ENCODE measurements at regions not wholly inside any gene's neighbourhood (a gene's known extent, or its start where the extent isn't known, plus 50 kb on each side); places are given as distances from the start of the nearest gene placed in this dataset.

DNA sequence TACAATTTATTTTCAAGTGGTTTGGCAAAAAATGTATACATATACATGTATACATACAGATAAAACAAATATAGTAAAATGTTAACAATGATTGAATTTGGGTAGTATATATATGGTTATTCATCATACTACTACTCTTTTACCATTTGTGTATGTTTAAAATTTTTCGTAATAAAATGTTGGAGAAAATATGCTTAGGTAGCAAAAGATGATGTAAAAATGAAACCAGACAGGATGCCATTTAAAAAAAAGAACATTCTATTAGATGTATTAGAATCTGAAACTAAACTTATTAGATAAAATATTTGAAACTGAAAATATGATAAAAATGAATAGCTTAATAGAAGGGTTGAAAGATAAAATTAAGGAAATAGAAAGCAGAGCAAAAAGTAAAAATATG, 144.9 kb upstream of the FER start:
- no peak overlapping the region for H2AFZ ChIP-seq (ENCODE audit: low read length)
- H3K27ac ChIP-seq (ENCODE audit: insufficient read depth, low read length) = no peak overlapping the region
- no peaks in the 10 kb centered on the region for H3K4me1 ChIP-seq (ENCODE audit: control insufficient read depth, extremely low read depth, insufficient read depth, low read length)
- H3K9ac ChIP-seq (ENCODE audit: insufficient read depth, low read length) = no peak overlapping the region
- H3K36me3 ChIP-seq (ENCODE audit: control insufficient read depth, insufficient read depth, low read length) = no peaks in the 10 kb centered on the region
- no peaks in the 10 kb centered on the region for H4K20me1 ChIP-seq (ENCODE audit: control insufficient read depth, extremely low read depth, insufficient read depth, low read length)
- no peak for DNase-seq (ENCODE audit: low read depth in 2 of 2)
- H3K27me3 ChIP-seq (ENCODE audit: control insufficient read depth, insufficient read depth, low read length) = no peaks in the 10 kb centered on the region
- H3K4me2 ChIP-seq (ENCODE audit: extremely low read depth, insufficient read depth, low read length) = no peak overlapping the region
- no peak for TF ChIP-seq EZH2 (IDR thresholded peaks at IDR 0.05; ENCODE audit: low read length, missing control alignments)
- TF ChIP-seq, protein P1, sequence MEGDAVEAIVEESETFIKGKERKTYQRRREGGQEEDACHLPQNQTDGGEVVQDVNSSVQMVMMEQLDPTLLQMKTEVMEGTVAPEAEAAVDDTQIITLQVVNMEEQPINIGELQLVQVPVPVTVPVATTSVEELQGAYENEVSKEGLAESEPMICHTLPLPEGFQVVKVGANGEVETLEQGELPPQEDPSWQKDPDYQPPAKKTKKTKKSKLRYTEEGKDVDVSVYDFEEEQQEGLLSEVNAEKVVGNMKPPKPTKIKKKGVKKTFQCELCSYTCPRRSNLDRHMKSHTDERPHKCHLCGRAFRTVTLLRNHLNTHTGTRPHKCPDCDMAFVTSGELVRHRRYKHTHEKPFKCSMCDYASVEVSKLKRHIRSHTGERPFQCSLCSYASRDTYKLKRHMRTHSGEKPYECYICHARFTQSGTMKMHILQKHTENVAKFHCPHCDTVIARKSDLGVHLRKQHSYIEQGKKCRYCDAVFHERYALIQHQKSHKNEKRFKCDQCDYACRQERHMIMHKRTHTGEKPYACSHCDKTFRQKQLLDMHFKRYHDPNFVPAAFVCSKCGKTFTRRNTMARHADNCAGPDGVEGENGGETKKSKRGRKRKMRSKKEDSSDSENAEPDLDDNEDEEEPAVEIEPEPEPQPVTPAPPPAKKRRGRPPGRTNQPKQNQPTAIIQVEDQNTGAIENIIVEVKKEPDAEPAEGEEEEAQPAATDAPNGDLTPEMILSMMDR (conservative IDR thresholded peaks at IDR 0.05 in 1 of 2, IDR thresholded peaks at IDR 0.05 in 1 of 2; ENCODE audit: low read depth in 1 of 2, low read length in 2 of 2) = no peak
- no peaks in the 10 kb centered on the region for H3K79me2 ChIP-seq (ENCODE audit: control insufficient read depth, insufficient read depth, low read length)
- no peaks in the 10 kb centered on the region for H3K9me3 ChIP-seq (ENCODE audit: control insufficient read depth, insufficient read depth, low read depth, low read length)
- no peak overlapping the region for H3K4me3 ChIP-seq (replicated peaks in 1 of 4; ENCODE audit: control extremely low read depth in 1 of 4, insufficient read depth in 1 of 4, low read depth in 3 of 4, low read length in 4 of 4)

DNA sequence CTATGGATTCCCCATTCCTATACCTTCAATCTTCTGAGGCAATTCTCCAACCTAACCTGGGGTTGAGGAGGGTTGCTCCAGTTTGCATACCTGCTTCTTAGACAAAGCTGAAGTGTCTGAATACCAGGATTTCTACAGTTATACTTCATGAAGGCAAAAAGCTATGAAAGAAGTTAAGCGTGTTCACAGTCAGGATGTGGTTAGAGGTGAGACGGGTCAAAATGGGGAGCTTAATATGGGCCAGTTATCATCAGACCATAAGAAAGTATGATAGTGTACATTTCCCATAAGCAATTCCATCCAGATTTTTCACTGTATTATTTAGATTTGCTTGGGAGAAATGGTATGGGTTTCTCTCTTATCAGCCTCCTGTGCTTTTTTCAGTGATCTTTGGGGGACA, 156.9 kb upstream of the FER start:
- Histone ChIP-seq H3K9me3 (ENCODE audit: control insufficient read depth, insufficient read depth, low read depth, low read length) (no peaks in the 10 kb centered on the region), H3K9ac (ENCODE audit: insufficient read depth, low read length) (no peak overlapping the region), H4K20me1 (ENCODE audit: control insufficient read depth, extremely low read depth, insufficient read depth, low read length) (no peaks in the 10 kb centered on the region), H3K4me3 (replicated peaks in 1 of 4; ENCODE audit: control extremely low read depth in 1 of 4, insufficient read depth in 1 of 4, low read depth in 3 of 4, low read length in 4 of 4) (no peak overlapping the region), H3K79me2 (ENCODE audit: control insufficient read depth, insufficient read depth, low read length) (no peaks in the 10 kb centered on the region), H3K27me3 (ENCODE audit: control insufficient read depth, insufficient read depth, low read length) (no peaks in the 10 kb centered on the region), H3K4me1 (ENCODE audit: control insufficient read depth, extremely low read depth, insufficient read depth, low read length) (no peaks in the 10 kb centered on the region), H3K27ac (ENCODE audit: insufficient read depth, low read length) (no peak overlapping the region), H3K36me3 (ENCODE audit: control insufficient read depth, insufficient read depth, low read length) (no peaks in the 10 kb centered on the region), H3K4me2 (ENCODE audit: extremely low read depth, insufficient read depth, low read length) (no peak overlapping the region), H2AFZ (ENCODE audit: low read length) (no peak overlapping the region)
- TF ChIP-seq, protein P1 (conservative IDR thresholded peaks at IDR 0.05 in 1 of 2, IDR thresholded peaks at IDR 0.05 in 1 of 2; ENCODE audit: low read depth in 1 of 2, low read length in 2 of 2) = no peak
- TF ChIP-seq EZH2 (IDR thresholded peaks at IDR 0.05; ENCODE audit: low read length, missing control alignments) = no peak
- no peak for DNase-seq (ENCODE audit: low read depth in 2 of 2)

- no peak for DNase-seq (ENCODE audit: low read depth in 2 of 2)
- Histone ChIP-seq H2AFZ (ENCODE audit: low read length) (no peak overlapping the region), H3K27me3 (ENCODE audit: control insufficient read depth, insufficient read depth, low read length) (no peaks in the 10 kb centered on the region), H3K27ac (ENCODE audit: insufficient read depth, low read length) (no peak overlapping the region), H4K20me1 (ENCODE audit: control insufficient read depth, extremely low read depth, insufficient read depth, low read length) (no peaks in the 10 kb centered on the region), H3K9ac (ENCODE audit: insufficient read depth, low read length) (no peak overlapping the region), H3K36me3 (ENCODE audit: control insufficient read depth, insufficient read depth, low read length) (no peaks in the 10 kb centered on the region), H3K4me1 (ENCODE audit: control insufficient read depth, extremely low read depth, insufficient read depth, low read length) (no peaks in the 10 kb centered on the region), H3K4me2 (ENCODE audit: extremely low read depth, insufficient read depth, low read length) (no peak overlapping the region), H3K79me2 (ENCODE audit: control insufficient read depth, insufficient read depth, low read length) (no peaks in the 10 kb centered on the region), H3K9me3 (ENCODE audit: control insufficient read depth, insufficient read depth, low read depth, low read length) (no peaks in the 10 kb centered on the region), H3K4me3 (replicated peaks in 1 of 4; ENCODE audit: control extremely low read depth in 1 of 4, insufficient read depth in 1 of 4, low read depth in 3 of 4, low read length in 4 of 4) (no peak overlapping the region)
- TF ChIP-seq EZH2 (IDR thresholded peaks at IDR 0.05; ENCODE audit: low read length, missing control alignments) = no peak
- TF ChIP-seq, protein P1 (conservative IDR thresholded peaks at IDR 0.05 in 1 of 2, IDR thresholded peaks at IDR 0.05 in 1 of 2; ENCODE audit: low read depth in 1 of 2, low read length in 2 of 2) = no peak
These were observed 159.4 kb upstream of the FER start for GRCh38 chr5:108588323-108588722.

Measured in fibroblast of lung (primary cell).